Superior temporal gyrus (tissue), 1 donor: ENCODE measurements at regions not wholly inside any gene's neighbourhood (a gene's known extent, or its start where the extent isn't known, plus 50 kb on each side); places are given as distances from the start of the nearest gene placed in this dataset.
"Not testable (repeated sequence)": the region's sequence is repeated elsewhere in the genome, so short reads cannot be mapped to it uniquely, and the experiment has no call there.

Source experiments
- DNase-seq: peaks from one replicate; pipeline ENCODE4 v3.0.0-alpha.2; 2016; ENCODE audit errors: extremely low spot score

GRCh38 chr6:14290772-14291330 is 173.3 kb downstream of the CD83 start:
- DNase-seq, result no peak

- no peak for DNase-seq
These were observed 173.8 kb downstream of the CD83 start for GRCh38 chr6:14291331-14291730.

GRCh38 chr6:14292119-14292518 is 174.5 kb downstream of the CD83 start:
- DNase-seq, result no peak

GRCh38 chr6:14294270-14294951 is 176.8 kb downstream of the CD83 start:
- no peak for DNase-seq

GRCh38 chr6:14296698-14297097 is 179.1 kb downstream of the CD83 start:
- not testable (repeated sequence) for DNase-seq

GRCh38 chr6:14297118-14297517 is 179.5 kb downstream of the CD83 start:
- not testable (repeated sequence) for DNase-seq

- DNase-seq, result not testable (repeated sequence)
These were observed 182.6 kb downstream of the CD83 start for GRCh38 chr6:14300189-14300588.

GRCh38 chr6:14300721-14301120 is 183.1 kb downstream of the CD83 start:
- not testable (repeated sequence) for DNase-seq

- not testable (repeated sequence) for DNase-seq
These were observed 183.9 kb downstream of the CD83 start for GRCh38 chr6:14301477-14301876.

- no peak for DNase-seq
These were observed 187.6 kb downstream of the CD83 start for GRCh38 chr6:14305131-14305530.

- no peak for DNase-seq
These were observed 188.1 kb downstream of the CD83 start for GRCh38 chr6:14305624-14306023.

- no peak for DNase-seq
These were observed 188.8 kb downstream of the CD83 start for GRCh38 chr6:14306151-14306906.

GRCh38 chr6:14309516-14309915 is 191.9 kb downstream of the CD83 start:
- DNase-seq, result no peak

GRCh38 chr6:14309951-14310445 is 192.4 kb downstream of the CD83 start:
- DNase-seq, result no peak

- DNase-seq, result no peak
These were observed 193.4 kb downstream of the CD83 start for GRCh38 chr6:14310960-14311359.

- DNase-seq, result no peak
These were observed 195.0 kb downstream of the CD83 start for GRCh38 chr6:14312587-14312986.

- DNase-seq, result no peak
These were observed 195.7 kb downstream of the CD83 start for GRCh38 chr6:14313248-14313647.

- DNase-seq, result no peak
These were observed 197.8 kb downstream of the CD83 start for GRCh38 chr6:14315353-14315752.

GRCh38 chr6:14316651-14317386 is 199.2 kb downstream of the CD83 start:
- DNase-seq, result no peak

GRCh38 chr6:14317387-14317970 is 199.9 kb downstream of the CD83 start:
- no peak for DNase-seq

GRCh38 chr6:14320332-14320731 is 202.8 kb downstream of the CD83 start:
- no peak for DNase-seq
